Spleen (tissue), 11 donors: ENCODE measurements at regions not wholly inside any gene's neighbourhood (a gene's known extent, or its start where the extent isn't known, plus 50 kb on each side); places are given as distances from the start of the nearest gene placed in this dataset.

Experiments
- DNase-seq: peaks from one replicate; pipeline ENCODE4 v3.0.0-alpha.2; 2020
- H3K27ac ChIP-seq, 8 donors: fragments of 200-600 bp; sonication (generic) in 7 of 8; 1 replicate in 4 of 8; 2 replicates in 4 of 8; pipeline versions ENCODE4 v1.5.0 to v1.8.0; 2016 to 2021; ENCODE audit warnings: inconsistent platforms in 4 of 8, mild to moderate bottlenecking in 4 of 8, moderate library complexity in 1 of 8
- H3K27me3 ChIP-seq, 7 donors: fragments of 200-600 bp; sonication (generic) in 6 of 7; replicated peaks in 1 of 7; 1 replicate in 4 of 7; 2 replicates in 3 of 7; pipeline versions ENCODE4 v1.5.0 to v1.8.0; 2016 to 2021; ENCODE audit warnings: inconsistent platforms in 3 of 7, mild to moderate bottlenecking in 1 of 7
- H3K36me3 ChIP-seq, 6 donors: fragments of 200-600 bp; sonication (generic) in 5 of 6; 1 replicate in 4 of 6; 2 replicates in 2 of 6; pipeline versions ENCODE4 v1.5.0 to v1.8.0; 2016 to 2021; ENCODE audit warnings: inconsistent platforms in 2 of 6
- H3K4me1 ChIP-seq, 6 donors: fragments of 200-600 bp; sonication (generic) in 5 of 6; 1 replicate in 3 of 6; 2 replicates in 3 of 6; pipeline versions ENCODE4 v1.5.0 to v1.8.0; 2016 to 2021; ENCODE audit warnings: inconsistent platforms in 3 of 6
- H3K4me3 ChIP-seq, 8 donors: fragments of 200-600 bp; sonication (generic) in 7 of 8; 1 replicate in 4 of 8; 2 replicates in 4 of 8; pipeline versions ENCODE4 v1.5.0 to v1.8.0; 2016 to 2021; ENCODE audit warnings: inconsistent platforms in 4 of 8, mild to moderate bottlenecking in 4 of 8, moderate library complexity in 2 of 8
- H3K9me3 ChIP-seq, 8 donors: fragments of 200-600 bp; sonication (generic) in 7 of 8; 1 replicate in 4 of 8; 2 replicates in 4 of 8; pipeline versions ENCODE4 v1.5.0 to v1.8.0; 2016 to 2021; ENCODE audit warnings: inconsistent platforms in 4 of 8
- CTCF ChIP-seq, 11 experiments: fragments of 200-600 bp in 7 of 11; fragments of 450-650 bp in 4 of 11; sonication (generic) in 4 of 11; IDR thresholded peaks in 8 of 11; conservative IDR thresholded peaks in 3 of 11; 1 replicate in 7 of 11; 2 replicates in 4 of 11; pipeline versions ENCODE4 v1.4.0 to v1.8.0; 2016 to 2021; ENCODE audit warnings: antibody characterized with exemption in 11 of 11, inconsistent platforms in 4 of 11, mild to moderate bottlenecking in 1 of 11
- POLR2A ChIP-seq, 3 donors: fragments of 450-650 bp; IDR thresholded peaks; one replicate each; pipeline ENCODE4 v1.5.1; 2017; ENCODE audit warnings: antibody characterized with exemption in 3 of 3, mild to moderate bottlenecking in 1 of 3
- POLR2AphosphoS5 ChIP-seq, 3 donors: sonication (generic); formaldehyde crosslinking; IDR thresholded peaks; one replicate each; pipeline ENCODE4 v1.5.1; 2017; ENCODE audit warnings: antibody characterized with exemption in 3 of 3
- WGBS, 5 donors: extraction: QIAGEN DNeasy Blood & Tissue Kit in 3 of 5; methylation state at CpG; one replicate each; pipeline versions ENCODE4 v1.1.5 to v1.1.7; 2013 to 2018; 5-methylcytosine and 5-hydroxymethylcytosine counted together
- intact Hi-C: fragments of 100-400 bp; cut with DNase I; formaldehyde crosslinking; loops from one replicate; pipeline ENCODE4 v1.15.0; 2023; ENCODE audit warnings: low total_unique reads
- donor health status: healthy with polysubstance abuse.
- donor health status: DM: no; HTN: no; CAD: no; lungs with moderate emphysema.
- donor health status: DM: no; HTN: no; CAD: no.
- donor health status: Bipolar disorder and iron deficiency.
- donor health status: healthy.
- donor health status: DM: no; HTN: no; CAD: no.
- donor health status: DM: yes; HTN: yes; CAD: no.

- Histone ChIP-seq H3K9me3 (peaks cover 0 to 11% (median 5%) of the 10 kb centered on the region in 8 donors), H3K27me3 (no peaks in the 10 kb centered on the region), H3K36me3 (no peaks in the 10 kb centered on the region), H3K27ac (no peak overlapping the region), H3K4me3 (no peak overlapping the region), H3K4me1 (no peaks in the 10 kb centered on the region)
- TF ChIP-seq POLR2A (IDR thresholded peaks at IDR 0.05) (no peak), CTCF (IDR thresholded peaks at IDR 0.05 in 8 of 11, conservative IDR thresholded peaks at IDR 0.05 in 3 of 11) (no peak), POLR2AphosphoS5 (IDR thresholded peaks at IDR 0.05) (no peak)
- intact Hi-C loops: no loop called here
- 51 to 74% (median 64%) methylated on average over 4 of the region's 4 CpGs for WGBS, 5 donors
- DNase-seq: no peak
These were observed 51.4 kb upstream of the LIPC start for GRCh38 chr15:58380280-58380945.

GRCh38 chr15:58381697-58382096 is 50.1 kb upstream of the LIPC start:
- Histone ChIP-seq H3K27me3 (no peaks in the 10 kb centered on the region), H3K36me3 (no peaks in the 10 kb centered on the region), H3K4me1 (no peaks in the 10 kb centered on the region), H3K27ac (no peak overlapping the region), H3K4me3 (no peak overlapping the region), H3K9me3 (peaks cover 0 to 11% (median 5%) of the 10 kb centered on the region in 8 donors)
- intact Hi-C loops: no loop called here
- DNase-seq: no peak
- TF ChIP-seq POLR2A (IDR thresholded peaks at IDR 0.05) (no peak), CTCF (IDR thresholded peaks at IDR 0.05 in 8 of 11, conservative IDR thresholded peaks at IDR 0.05 in 3 of 11) (no peak), POLR2AphosphoS5 (IDR thresholded peaks at IDR 0.05) (no peak)
- 67 to 91% (median 78%) methylated on average over 4 of the region's 4 CpGs for WGBS, 5 donors
